ENCODE measurements at regions not wholly inside any gene's neighbourhood (a gene's known extent, or its start where the extent isn't known, plus 50 kb on each side); places are given as distances from the start of the nearest gene placed in this dataset.

- TF ChIP-seq CTCF (IDR thresholded peaks at IDR 0.05; ENCODE audit: low read depth, low read length) (no peak), EZH2phosphoT487 (IDR thresholded peaks at IDR 0.05; ENCODE audit: low read depth) (no peak)
Observed at GRCh38 chr5:117336208-117336607, 761.6 kb upstream of the SEMA6A start.

Data from OCI-LY3 (cell line).